Panc1 (cell line): ENCODE measurements at regions not wholly inside any gene's neighbourhood (a gene's known extent, or its start where the extent isn't known, plus 50 kb on each side); places are given as distances from the start of the nearest gene placed in this dataset.

Experiments used
- ATAC-seq: fragments of 200-7000 bp; cut with Tn5 transposase; 2 replicates; pipeline ENCODE4 v1.9.1; 2020; ENCODE audit warnings: mild to moderate bottlenecking, moderate library complexity
- BruUV-seq: library from RNA; stranded (reverse); fragments of 400-500 nt; replicated peaks from 2 replicates; lab custom pipeline; 2021; lab: Mats Ljungman, UMichigan
- CTCF ChIA-PET: fragments of 300-600 bp; sonication (Branson Sonifier 250); formaldehyde crosslinking; loops from one replicate; lab custom pipeline; 2022; ENCODE audit warnings: antibody characterized with exemption; lab: Charles Lee
- POLR2A ChIA-PET: fragments of 300-600 bp; sonication (Branson Sonifier 250); formaldehyde crosslinking; loops from one replicate; lab custom pipeline; 2022; ENCODE audit warnings: antibody characterized with exemption; lab: Charles Lee
- DNase-seq: peaks from one replicate; pipeline ENCODE4 v3.0.0-alpha.2; 2010; ENCODE audit warnings: low read depth, low spot score
- H3K27ac ChIP-seq: 2 replicates; pipeline ENCODE4 v1.5.1; 2011; ENCODE audit warnings: mild to moderate bottlenecking, low read length, inconsistent platforms
- H3K27me3 ChIP-seq: fragments of 200-500 bp; sonication (Bioruptor generic); 2 replicates; pipeline ENCODE4 v1.6.0; 2014; ENCODE audit warnings: low read length, inconsistent platforms; ENCODE audit not compliant: control insufficient read depth, insufficient read depth
- H3K36me3 ChIP-seq: fragments of 200-500 bp; sonication (Bioruptor generic); 2 replicates; pipeline ENCODE4 v1.5.1; 2014; ENCODE audit warnings: inconsistent platforms, mild to moderate bottlenecking, low read length, moderate library complexity; ENCODE audit not compliant: control insufficient read depth, insufficient read depth
- H3K4me1 ChIP-seq: 2 replicates; pipeline ENCODE4 v1.5.1; 2011; ENCODE audit warnings: inconsistent platforms, mild to moderate bottlenecking, low read length, moderate library complexity; ENCODE audit not compliant: control insufficient read depth, insufficient read depth
- H3K4me3 ChIP-seq, 2 experiments: 2 replicates each; pipeline ENCODE4 v1.5.1; 2011 to 2012; ENCODE audit warnings: low read depth in 2 of 2, low read length in 2 of 2, mild to moderate bottlenecking in 2 of 2, inconsistent platforms in 1 of 2, moderate library complexity in 1 of 2
- H3K9me3 ChIP-seq: fragments of 200-500 bp; sonication (Bioruptor generic); 2 replicates; pipeline ENCODE4 v1.5.1; 2014; ENCODE audit warnings: low read depth, mild to moderate bottlenecking, inconsistent platforms, low read length, moderate library complexity; ENCODE audit not compliant: control insufficient read depth, insufficient read depth
- CTCF ChIP-seq: fragments of 450-650 bp; IDR thresholded peaks from 2 replicates; pipeline ENCODE4 v1.5.1; 2017; ENCODE audit warnings: mild to moderate bottlenecking
- POLR2AphosphoS5 ChIP-seq: IDR thresholded peaks from 2 replicates; pipeline ENCODE4 v1.6.1; 2012; ENCODE audit warnings: mild to moderate bottlenecking, low read depth, low read length, moderate library complexity
- REST ChIP-seq, 2 experiments: IDR thresholded peaks; 2 replicates each; pipeline ENCODE4 v1.6.1; 2011 to 2012; ENCODE audit warnings: low read depth in 2 of 2, control low read depth in 1 of 2, low read length in 1 of 2, mild to moderate bottlenecking in 1 of 2, moderate library complexity in 1 of 2; ENCODE audit not compliant: insufficient read depth in 1 of 2
- SIN3A ChIP-seq: IDR thresholded peaks from 2 replicates; pipeline ENCODE4 v1.6.1; 2012; ENCODE audit warnings: low read depth, mild to moderate bottlenecking, low read length, moderate library complexity, borderline replicate concordance; ENCODE audit not compliant: insufficient read depth
- TCF7L2 ChIP-seq: IDR thresholded peaks from 2 replicates; pipeline ENCODE4 v1.6.1; 2011; ENCODE audit warnings: mild to moderate bottlenecking, low read depth, low read length, inconsistent platforms
- in situ Hi-C: cut with HindIII; loops from 2 replicates; pipeline ENCODE4 v1.10.0; 2016; ENCODE audit warnings: low sequenced_read_pairs, low pct_unique_long_range_greater_than_20kb
- intact Hi-C: fragments of 100-400 bp; cut with micrococcal nuclease; formaldehyde crosslinking; loops from one replicate; pipeline ENCODE4 v1.10.0; 2022; ENCODE audit not compliant: unreplicated experiment

GRCh38 chr20:22690000-22690399, 105.6 kb upstream of the FOXA2 start:
- ChIA-PET POLR2A (no interaction called here), CTCF (interaction anchor here (2.3 kb wide), 1 partner anchor 511 kb away, joined by 17 read pairs; no protein-coding TSS in a partner anchor)
- ATAC-seq = no peak
- BruUV-seq = no TSS peak
- Histone ChIP-seq H3K4me3 (no peak overlapping the region), H3K27ac (no peak overlapping the region), H3K9me3 (no peaks in the 10 kb centered on the region), H3K36me3 (no peaks in the 10 kb centered on the region), H3K27me3 (no peaks in the 10 kb centered on the region), H3K4me1 (no peaks in the 10 kb centered on the region; the same call in 1 of the 2 replicates)
- DNase-seq = no peak
- intact Hi-C loops (loop anchor here (5.0 to 10.0 kb wide), 3 partner anchors 235 to 512 kb away; no protein-coding TSS in a partner anchor), in situ Hi-C loops (no loop called here)
- TF ChIP-seq TCF7L2 (no peak), REST (IDR thresholded peaks at IDR 0.05; ENCODE audit: insufficient read depth in 1 of 2, low read depth in 2 of 2, low read length in 1 of 2) (no peak), POLR2AphosphoS5 (no peak), CTCF (no peak), SIN3A (no peak)

GRCh38 chr20:22690616-22691179, 106.3 kb upstream of the FOXA2 start:
- CTCF ChIA-PET = interaction anchor here (2.3 kb wide), 1 partner anchor 511 kb away, joined by 17 read pairs; no protein-coding TSS in a partner anchor
- Histone ChIP-seq H3K27me3 (no peaks in the 10 kb centered on the region), H3K36me3 (no peaks in the 10 kb centered on the region), H3K4me3 (no peak overlapping the region), H3K9me3 (no peaks in the 10 kb centered on the region), H3K27ac (no peak overlapping the region), H3K4me1 (no peaks in the 10 kb centered on the region; the same call in 1 of the 2 replicates)
- POLR2A ChIA-PET = no interaction called here
- TF ChIP-seq TCF7L2 (no peak), CTCF (no peak), POLR2AphosphoS5 (no peak), SIN3A (no peak), REST (IDR thresholded peaks at IDR 0.05; ENCODE audit: insufficient read depth in 1 of 2, low read depth in 2 of 2, low read length in 1 of 2) (no peak)
- DNase-seq (no peak), ATAC-seq (no peak)
- BruUV-seq = no TSS peak
- in situ Hi-C loops (no loop called here), intact Hi-C loops (loop anchor here (1.0 to 5.0 kb wide), 3 partner anchors 367 to 650 kb away; no protein-coding TSS in a partner anchor)
